ENCODE measurements at regions not wholly inside any gene's neighbourhood (a gene's known extent, or its start where the extent isn't known, plus 50 kb on each side); places are given as distances from the start of the nearest gene placed in this dataset.

DNA sequence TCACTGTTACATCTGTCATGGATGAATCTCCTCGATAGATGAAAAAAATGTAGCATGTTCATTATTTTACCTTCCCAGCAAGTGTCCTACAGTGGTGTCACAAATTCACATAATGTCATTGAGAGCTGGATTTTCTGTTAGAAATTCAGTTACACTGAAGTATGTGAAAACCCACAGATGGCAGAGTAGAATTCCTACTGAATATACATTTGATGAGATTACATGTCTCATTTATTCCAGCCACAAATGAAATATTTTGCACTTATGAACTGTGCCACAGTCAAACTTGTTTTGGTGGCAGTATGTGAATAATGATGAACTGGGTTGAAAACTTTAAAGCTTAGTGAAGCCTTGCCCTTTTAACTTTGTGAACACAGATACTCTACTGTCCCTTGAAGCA, 301.9 kb upstream of the DPYD start:
- WGBS, 2 experiments (ENCODE audit: insufficient coverage in 2 of 2), result no CpG with 5 or more reads among the region's 1 CpG
- no peaks in the 10 kb centered on the region for H3K9me3 ChIP-seq (ENCODE audit: control insufficient read depth, low read length)
- no peaks in the 10 kb centered on the region for H3K36me3 ChIP-seq (ENCODE audit: control insufficient read depth, insufficient read depth, low read length)

DNA sequence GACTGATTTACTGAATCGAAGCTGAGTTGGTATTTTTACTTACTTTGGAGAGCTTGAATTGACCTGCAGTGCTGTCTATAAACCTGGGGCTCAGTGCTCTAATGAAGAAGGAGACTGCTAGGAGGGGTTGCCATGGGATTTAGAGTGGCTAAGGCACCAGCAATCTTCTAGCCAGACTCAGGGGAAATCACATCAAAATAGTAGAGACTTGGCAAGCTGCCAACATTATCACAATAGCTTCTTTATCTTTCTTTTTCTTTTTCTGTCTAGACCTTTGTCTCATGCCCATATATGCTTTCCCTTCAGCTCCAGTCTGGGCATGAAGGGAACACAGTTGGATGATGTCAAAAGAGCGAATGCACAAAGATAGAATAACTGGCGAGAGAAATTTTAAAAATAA, 301.1 kb upstream of the DPYD start:
- Histone ChIP-seq H3K36me3 (ENCODE audit: control insufficient read depth, insufficient read depth, low read length) (no peaks in the 10 kb centered on the region), H3K27ac (ENCODE audit: low read depth, low read length, severe bottlenecking) (no peak overlapping the region)

More for the DNA sequence above, 301.9 kb upstream of the DPYD start:
- H3K27ac ChIP-seq (ENCODE audit: low read depth, low read length, severe bottlenecking), result no peak overlapping the region
- H3K4me1 ChIP-seq (ENCODE audit: control insufficient read depth, insufficient read depth, low read length, poor library complexity, severe bottlenecking), result no peaks in the 10 kb centered on the region
- H3K4me3 ChIP-seq (ENCODE audit: extremely low read depth, insufficient read depth, low read length, poor library complexity, severe bottlenecking), result no peak overlapping the region

DNA sequence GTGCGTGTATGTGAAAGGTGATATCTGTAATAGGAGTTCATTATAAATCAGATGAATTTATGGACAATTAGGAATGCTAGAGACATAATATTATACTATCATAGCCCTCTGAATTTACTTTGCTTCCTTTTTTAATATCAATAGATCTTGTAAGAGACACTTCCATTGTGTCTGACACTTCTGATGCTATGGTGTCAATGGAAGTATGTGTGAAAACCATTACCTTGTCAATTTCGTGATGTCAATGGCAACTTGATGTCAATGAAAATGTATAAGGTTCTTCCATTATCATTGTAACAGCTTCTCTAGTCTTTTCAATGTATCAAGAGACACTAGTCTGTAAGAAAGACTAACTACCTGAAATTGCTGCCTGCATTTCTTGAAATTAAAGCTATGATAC, 296.8 kb upstream of the DPYD start:
- WGBS, 2 experiments (ENCODE audit: insufficient coverage in 2 of 2), result no CpG with 5 or more reads among the region's 2 CpGs
- no peaks in the 10 kb centered on the region for H3K9me3 ChIP-seq (ENCODE audit: control insufficient read depth, low read length)
- H3K4me3 ChIP-seq (ENCODE audit: extremely low read depth, insufficient read depth, low read length, poor library complexity, severe bottlenecking), result no peak overlapping the region
- no peaks in the 10 kb centered on the region for H3K4me1 ChIP-seq (ENCODE audit: control insufficient read depth, insufficient read depth, low read length, poor library complexity, severe bottlenecking)
- no peak overlapping the region for H3K27ac ChIP-seq (ENCODE audit: low read depth, low read length, severe bottlenecking)
- H3K36me3 ChIP-seq (ENCODE audit: control insufficient read depth, insufficient read depth, low read length), result peaks cover 4% of the 10 kb centered on the region

More for the DNA sequence above, 301.1 kb upstream of the DPYD start:
- 94 to 96% methylated on average over 3 of the region's 3 CpGs for WGBS, 2 experiments (ENCODE audit: insufficient coverage in 2 of 2)
- Histone ChIP-seq H3K4me3 (ENCODE audit: extremely low read depth, insufficient read depth, low read length, poor library complexity, severe bottlenecking) (no peak overlapping the region), H3K9me3 (ENCODE audit: control insufficient read depth, low read length) (no peaks in the 10 kb centered on the region), H3K4me1 (ENCODE audit: control insufficient read depth, insufficient read depth, low read length, poor library complexity, severe bottlenecking) (no peaks in the 10 kb centered on the region)

DNA sequence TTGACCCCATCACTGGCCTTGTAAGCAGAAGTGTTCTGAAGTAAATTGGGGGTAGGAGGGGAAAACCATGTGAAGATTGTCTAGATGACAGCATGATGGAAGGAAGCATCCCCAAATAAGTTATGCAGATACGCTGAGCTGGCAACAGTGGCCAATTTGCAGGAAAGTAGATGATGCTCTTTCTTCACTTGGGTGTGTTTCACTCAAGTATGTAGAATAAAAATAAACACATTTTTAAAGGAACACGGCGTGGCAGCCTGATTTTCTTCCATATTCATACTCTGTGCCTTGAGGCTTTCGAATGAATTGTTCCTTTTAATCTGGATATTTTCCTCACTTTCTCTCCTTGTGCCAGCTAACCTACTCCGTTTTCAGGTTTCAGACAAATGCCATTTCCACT, 295.5 kb upstream of the DPYD start:
- no peaks in the 10 kb centered on the region for H3K9me3 ChIP-seq (ENCODE audit: control insufficient read depth, low read length)
- H3K4me1 ChIP-seq (ENCODE audit: control insufficient read depth, insufficient read depth, low read length, poor library complexity, severe bottlenecking), result no peaks in the 10 kb centered on the region
- peaks cover 8% of the 10 kb centered on the region for H3K36me3 ChIP-seq (ENCODE audit: control insufficient read depth, insufficient read depth, low read length)
- no peak overlapping the region for H3K4me3 ChIP-seq (ENCODE audit: extremely low read depth, insufficient read depth, low read length, poor library complexity, severe bottlenecking)
- WGBS, 2 experiments (ENCODE audit: insufficient coverage in 2 of 2), result 77 to 86% methylated on average over 4 to 5 of the region's 5 CpGs
- H3K27ac ChIP-seq (ENCODE audit: low read depth, low read length, severe bottlenecking), result no peak overlapping the region

DNA sequence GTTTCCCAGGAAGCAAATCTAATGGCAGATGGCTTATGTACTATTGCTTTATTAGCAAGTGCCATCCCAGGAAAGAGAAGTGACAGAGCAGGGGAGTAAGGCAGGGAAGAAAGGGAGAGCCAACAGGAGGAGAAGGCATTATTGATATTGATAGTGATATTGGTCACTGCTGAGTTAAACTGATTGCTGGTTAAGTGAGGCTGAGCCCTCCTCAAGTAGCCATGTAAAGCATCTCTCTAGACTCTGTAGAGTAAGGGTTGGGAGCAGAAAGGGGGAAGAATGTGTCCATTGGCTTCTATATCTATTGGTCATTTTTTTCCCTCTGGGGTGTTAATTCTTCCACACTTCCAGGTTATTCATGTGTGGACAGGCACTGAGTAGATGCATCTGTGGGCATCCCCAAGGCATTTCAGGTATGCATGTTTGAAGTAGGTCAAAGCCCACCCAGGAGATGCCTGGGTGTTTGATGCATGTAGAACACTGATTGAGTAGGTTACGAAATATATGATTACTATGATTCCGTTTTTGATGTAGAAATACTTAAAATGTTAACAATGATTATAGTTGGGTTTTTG, 290.5 kb upstream of the DPYD start:
- Histone ChIP-seq H3K27ac (ENCODE audit: low read depth, low read length, severe bottlenecking) (no peak overlapping the region), H3K4me3 (ENCODE audit: extremely low read depth, insufficient read depth, low read length, poor library complexity, severe bottlenecking) (no peak overlapping the region), H3K36me3 (ENCODE audit: control insufficient read depth, insufficient read depth, low read length) (peaks cover 8% of the 10 kb centered on the region), H3K4me1 (ENCODE audit: control insufficient read depth, insufficient read depth, low read length, poor library complexity, severe bottlenecking) (peaks cover 21% of the 10 kb centered on the region), H3K9me3 (ENCODE audit: control insufficient read depth, low read length) (no peaks in the 10 kb centered on the region)
- 95 to 100% methylated on average over 1 to 2 of the region's 2 CpGs for WGBS, 2 experiments (ENCODE audit: insufficient coverage in 2 of 2)

DNA sequence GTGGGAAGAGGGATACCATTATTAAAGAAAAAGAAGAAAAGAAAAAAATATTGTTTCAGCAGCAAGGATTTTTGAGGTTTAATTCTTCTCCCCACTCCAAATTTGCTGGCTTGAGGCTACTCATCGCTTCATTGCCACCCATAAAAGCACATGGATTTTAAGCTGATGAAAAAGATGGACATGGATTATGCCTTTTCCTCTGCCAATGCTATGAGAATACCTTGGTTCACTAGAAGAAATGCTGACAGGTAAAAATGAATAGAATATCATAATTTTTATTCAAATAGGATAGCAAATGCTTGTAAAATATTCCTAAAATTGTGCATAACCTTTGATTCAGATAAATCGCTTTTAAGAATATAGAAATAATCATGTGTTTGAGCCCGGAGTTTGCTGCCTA, 289.7 kb upstream of the DPYD start:
- H3K4me3 ChIP-seq (ENCODE audit: extremely low read depth, insufficient read depth, low read length, poor library complexity, severe bottlenecking), result no peak overlapping the region
- peak overlapping the region; percentile 84 for H3K27ac ChIP-seq (ENCODE audit: low read depth, low read length, severe bottlenecking)
- peaks cover 6% of the 10 kb centered on the region for H3K36me3 ChIP-seq (ENCODE audit: control insufficient read depth, insufficient read depth, low read length)
- WGBS, 2 experiments (ENCODE audit: insufficient coverage in 2 of 2), result 83% methylated on average over 1 of the region's 3 CpGs; no CpG with 5 or more reads in 1 of the 2 experiments
- peaks cover 21% of the 10 kb centered on the region for H3K4me1 ChIP-seq (ENCODE audit: control insufficient read depth, insufficient read depth, low read length, poor library complexity, severe bottlenecking)
- H3K9me3 ChIP-seq (ENCODE audit: control insufficient read depth, low read length), result no peaks in the 10 kb centered on the region

DNA sequence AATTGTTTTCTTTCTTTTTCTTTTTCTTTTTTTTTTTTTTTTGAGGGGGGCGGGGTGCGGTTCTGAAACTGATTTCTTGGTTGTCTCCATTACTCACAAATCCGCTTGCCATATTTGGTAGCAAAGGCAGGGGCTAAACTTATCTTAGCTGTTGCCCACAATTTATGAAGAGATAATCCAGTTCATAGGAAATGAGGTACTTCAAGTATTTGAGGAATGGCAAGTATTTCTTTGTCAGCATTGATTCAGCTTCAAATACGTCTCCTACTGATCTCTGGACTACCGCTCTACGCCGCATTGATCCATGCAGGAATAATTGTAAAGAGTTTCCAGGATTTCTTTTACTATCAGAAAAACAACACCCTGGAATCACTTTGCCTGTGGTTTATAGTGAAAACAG, 289.2 kb upstream of the DPYD start:
- Histone ChIP-seq H3K4me3 (ENCODE audit: extremely low read depth, insufficient read depth, low read length, poor library complexity, severe bottlenecking) (no peak overlapping the region), H3K4me1 (ENCODE audit: control insufficient read depth, insufficient read depth, low read length, poor library complexity, severe bottlenecking) (peaks cover 21% of the 10 kb centered on the region), H3K27ac (ENCODE audit: low read depth, low read length, severe bottlenecking) (peak overlapping the region; percentile 84), H3K9me3 (ENCODE audit: control insufficient read depth, low read length) (no peaks in the 10 kb centered on the region), H3K36me3 (ENCODE audit: control insufficient read depth, insufficient read depth, low read length) (peaks cover 4% of the 10 kb centered on the region)
- 83% methylated on average over 4 of the region's 7 CpGs; no CpG with 5 or more reads in 1 of the 2 experiments for whole genome bisulfite sequencing, 2 experiments (ENCODE audit: insufficient coverage in 2 of 2)

DNA sequence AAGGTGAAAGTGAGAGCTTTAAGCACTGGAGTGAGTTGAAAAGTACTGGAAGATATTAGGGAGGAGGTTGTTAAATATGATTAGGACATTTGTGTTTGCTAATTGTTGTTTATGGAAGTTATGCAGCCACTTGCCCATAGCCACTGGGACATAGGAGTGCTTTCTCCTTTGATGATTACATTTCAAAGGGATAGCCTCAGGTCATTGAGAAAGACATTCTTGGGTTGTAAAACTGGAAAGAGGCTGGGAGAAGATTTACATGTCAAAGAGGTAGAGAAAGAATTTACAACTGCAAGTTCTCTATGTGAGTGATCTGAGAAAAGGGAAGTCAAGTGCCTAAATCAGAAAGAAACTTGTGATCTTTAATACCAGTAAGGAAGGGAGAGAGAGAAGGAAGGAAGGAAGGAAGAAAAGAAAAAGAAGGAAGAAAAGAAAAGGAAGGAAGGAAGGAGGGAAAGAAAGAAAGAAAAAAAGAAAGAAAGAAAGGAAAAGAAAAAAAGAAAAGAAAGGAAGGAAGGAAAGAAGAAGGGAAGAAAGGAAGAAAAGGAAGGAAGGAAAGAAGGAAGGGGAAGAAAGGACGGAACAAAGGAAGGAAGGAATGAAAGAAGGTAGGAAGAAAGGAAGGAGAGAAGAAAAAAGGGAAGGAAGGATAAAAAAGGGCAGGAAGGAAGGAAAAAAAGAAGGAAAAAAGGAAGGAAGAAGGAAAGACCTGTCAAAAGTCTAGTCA, 284.6 kb upstream of the DPYD start:
- WGBS, 2 experiments (ENCODE audit: insufficient coverage in 2 of 2), result 63 to 76% methylated on average over 1 of the region's 1 CpG
- no peak overlapping the region for H3K27ac ChIP-seq (ENCODE audit: low read depth, low read length, severe bottlenecking)

DNA sequence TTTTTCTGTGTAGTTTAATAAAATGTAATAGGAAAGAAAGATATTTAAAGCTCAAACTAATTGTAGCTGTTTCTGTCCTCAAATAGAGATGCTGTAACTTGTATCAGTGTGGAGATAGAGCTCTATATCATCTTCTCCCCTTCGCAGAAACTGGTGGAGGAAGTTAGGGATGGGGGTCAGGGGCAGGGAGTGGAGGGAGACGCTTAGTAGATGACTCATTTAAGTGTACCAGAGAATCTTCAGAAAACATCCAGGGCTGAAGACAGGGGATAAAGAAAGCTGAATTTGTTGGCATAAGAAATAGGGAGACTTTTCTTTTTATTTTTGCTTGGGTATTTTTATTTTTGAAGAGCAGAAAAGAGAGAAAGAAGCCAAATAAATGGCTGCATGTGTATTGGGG, 282.6 kb upstream of the DPYD start:
- no peaks in the 10 kb centered on the region for H3K36me3 ChIP-seq (ENCODE audit: control insufficient read depth, insufficient read depth, low read length)
- WGBS, 2 experiments (ENCODE audit: insufficient coverage in 2 of 2), result 43 to 67% methylated on average over 1 of the region's 2 CpGs
- peaks cover 29% of the 10 kb centered on the region for H3K4me1 ChIP-seq (ENCODE audit: control insufficient read depth, insufficient read depth, low read length, poor library complexity, severe bottlenecking)
- no peaks in the 10 kb centered on the region for H3K9me3 ChIP-seq (ENCODE audit: control insufficient read depth, low read length)
- H3K4me3 ChIP-seq (ENCODE audit: extremely low read depth, insufficient read depth, low read length, poor library complexity, severe bottlenecking), result no peak overlapping the region
- no peak overlapping the region for H3K27ac ChIP-seq (ENCODE audit: low read depth, low read length, severe bottlenecking)

More for the DNA sequence above, 284.6 kb upstream of the DPYD start:
- H3K36me3 ChIP-seq (ENCODE audit: control insufficient read depth, insufficient read depth, low read length), result no peaks in the 10 kb centered on the region
- H3K4me3 ChIP-seq (ENCODE audit: extremely low read depth, insufficient read depth, low read length, poor library complexity, severe bottlenecking), result no peak overlapping the region
- no peaks in the 10 kb centered on the region for H3K9me3 ChIP-seq (ENCODE audit: control insufficient read depth, low read length)
- H3K4me1 ChIP-seq (ENCODE audit: control insufficient read depth, insufficient read depth, low read length, poor library complexity, severe bottlenecking), result peaks cover 43% of the 10 kb centered on the region

DNA sequence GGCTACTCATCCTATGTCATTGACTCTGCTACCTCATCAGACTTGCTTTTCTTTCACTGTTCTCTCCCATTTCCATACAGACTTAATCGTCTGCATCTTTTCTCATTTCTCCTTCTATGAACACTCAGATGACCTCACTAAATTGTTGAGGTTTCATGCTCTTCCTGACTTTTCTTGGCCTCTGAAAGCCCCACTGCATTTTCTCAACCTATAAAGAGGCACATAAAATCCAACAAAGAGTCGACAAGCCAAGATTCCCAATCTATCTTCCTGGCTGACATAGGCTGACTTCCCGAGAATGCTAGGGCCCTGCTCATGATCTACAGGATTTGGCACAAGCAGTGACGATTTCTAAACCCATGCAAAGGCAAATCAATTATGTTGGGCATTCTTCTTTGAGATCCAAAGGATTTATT, 280.8 kb upstream of the DPYD start:
- no peaks in the 10 kb centered on the region for H3K9me3 ChIP-seq (ENCODE audit: control insufficient read depth, low read length)
- WGBS, 2 experiments (ENCODE audit: insufficient coverage in 2 of 2), result 60 to 76% methylated on average over 3 of the region's 4 CpGs
- peaks cover 27% of the 10 kb centered on the region for H3K4me1 ChIP-seq (ENCODE audit: control insufficient read depth, insufficient read depth, low read length, poor library complexity, severe bottlenecking)
- no peak overlapping the region for H3K4me3 ChIP-seq (ENCODE audit: extremely low read depth, insufficient read depth, low read length, poor library complexity, severe bottlenecking)
- no peaks in the 10 kb centered on the region for H3K36me3 ChIP-seq (ENCODE audit: control insufficient read depth, insufficient read depth, low read length)
- peak overlapping the region; percentile 57 for H3K27ac ChIP-seq (ENCODE audit: low read depth, low read length, severe bottlenecking)

DNA sequence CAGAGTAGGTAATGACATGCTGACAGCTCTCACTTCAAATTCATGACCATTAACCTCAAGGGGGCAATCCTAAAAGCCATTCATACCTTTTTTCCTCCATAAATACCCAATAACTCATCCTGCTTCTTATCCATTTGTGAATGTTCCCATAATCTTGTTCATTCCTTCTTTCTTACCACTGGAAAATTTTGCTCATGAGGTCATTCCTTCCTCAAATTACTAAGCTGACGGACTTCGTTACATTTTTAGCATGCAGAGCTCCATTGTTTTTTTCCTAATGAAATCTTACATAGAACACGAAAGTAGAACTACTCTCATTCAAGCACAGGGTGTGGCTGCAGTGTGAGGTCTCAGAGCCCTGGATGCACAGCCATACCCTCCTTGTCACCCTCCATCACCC, 276.5 kb upstream of the DPYD start:
- H3K36me3 ChIP-seq (ENCODE audit: control insufficient read depth, insufficient read depth, low read length), result no peaks in the 10 kb centered on the region
- H3K27ac ChIP-seq (ENCODE audit: low read depth, low read length, severe bottlenecking), result no peak overlapping the region
- H3K4me1 ChIP-seq (ENCODE audit: control insufficient read depth, insufficient read depth, low read length, poor library complexity, severe bottlenecking), result peaks cover 12% of the 10 kb centered on the region
- H3K9me3 ChIP-seq (ENCODE audit: control insufficient read depth, low read length), result no peaks in the 10 kb centered on the region
- WGBS, 2 experiments (ENCODE audit: insufficient coverage in 2 of 2), result 94% methylated on average over 2 of the region's 3 CpGs; no CpG with 5 or more reads in 1 of the 2 experiments
- no peak overlapping the region for H3K4me3 ChIP-seq (ENCODE audit: extremely low read depth, insufficient read depth, low read length, poor library complexity, severe bottlenecking)
